ENCODE measurements at regions not wholly inside any gene's neighbourhood (a gene's known extent, or its start where the extent isn't known, plus 50 kb on each side); places are given as distances from the start of the nearest gene placed in this dataset.
A peak's percentile ranks its signal among the peaks of the same experiment; 100 is the strongest.

- FAIRE-seq: peak; percentile 88
- intact Hi-C loops (cut with micrococcal nuclease): no loop called here
- H3K4me2 ChIP-seq (ENCODE audit: insufficient read depth, low read length): peak overlapping the region; percentile 9; the same call in 1 of the 2 replicates
- H3K4me3 ChIP-seq: no peak overlapping the region
- no peaks in the 10 kb centered on the region for H4K20me1 ChIP-seq (replicated peaks; ENCODE audit: control insufficient read depth, insufficient read depth, low read length)
- BruUV-seq (replicated peaks): no TSS peak
- ChIA-PET POLR2A (interaction anchor here (1.3 kb wide), 1 partner anchor 10 kb away, joined by 3 read pairs; no protein-coding TSS in a partner anchor), CTCF (ENCODE audit: low intra/inter-chr PET ratio) (no interaction called here)
- peak; percentile 85 for ATAC-seq
- no peaks in the 10 kb centered on the region for H3K9me1 ChIP-seq (ENCODE audit: control insufficient read depth, insufficient read depth, low read length)
- DNase-seq (ENCODE audit: extremely low read depth in 1 of 4, low spot score in 3 of 4): peak; percentile 41 to 88 (median 64)
- no peaks in the 10 kb centered on the region for H3K36me3 ChIP-seq (ENCODE audit: control insufficient read depth, insufficient read depth, low read length)
- WGBS (ENCODE audit: insufficient coverage, low coverage, missing lambda C conversion rate): 0% methylated on average over 1 of the region's 1 CpG
- H3K4me1 ChIP-seq (replicated peaks in 1 of 2; ENCODE audit: control insufficient read depth in 2 of 2, insufficient read depth in 2 of 2, low read length in 2 of 2): peaks cover 0 to 16% of the 10 kb centered on the region in 2 experiments; a peak in 2 of 5 replicates
- peak overlapping the region in 1 of 2 experiments; percentile 41; a peak in 1 of 4 replicates for H3K9ac ChIP-seq (ENCODE audit: insufficient read depth in 1 of 2, low read depth in 2 of 2, low read length in 2 of 2)
- no peaks in the 10 kb centered on the region for H3K9me3 ChIP-seq (replicated peaks; ENCODE audit: control insufficient read depth, insufficient read depth, low read depth, low read length)
- H3K27ac ChIP-seq (ENCODE audit: extremely low read depth, low read depth, low read length): peak overlapping the region; percentile 78
- no peaks in the 10 kb centered on the region for H3K27me3 ChIP-seq (ENCODE audit: control insufficient read depth in 2 of 2, insufficient read depth in 2 of 2, low read length in 2 of 2)
- in situ Hi-C loops (cut with MboI): no loop called here
- peak overlapping the region; percentile 64; the same call in 1 of the 2 replicates for H2AFZ ChIP-seq (ENCODE audit: low read depth, low read length)
- no peaks in the 10 kb centered on the region for H3K79me2 ChIP-seq (ENCODE audit: control insufficient read depth, insufficient read depth, low read length)
- TF ChIP-seq DPF2 (IDR thresholded peaks at IDR 0.05) (peak; percentile 95), CXXC5 (CRISPR knock-in tag; IDR thresholded peaks at IDR 0.05) (peak; percentile 53), KHSRP (IDR thresholded peaks at IDR 0.05) (peak; percentile 78; the same call in 1 of the 2 replicates), GATAD2B (IDR thresholded peaks at IDR 0.05; ENCODE audit: borderline replicate concordance) (peak; percentile 62; the same call in 1 of the 2 replicates), MTA2 (IDR thresholded peaks at IDR 0.05; ENCODE audit: low read depth) (peak; percentile 95), C11orf30 (IDR thresholded peaks at IDR 0.05; ENCODE audit: low read depth) (peak; percentile 13; the same call in 1 of the 2 replicates), TFE3 (CRISPR knock-in tag; IDR thresholded peaks at IDR 0.05) (no peak), SMARCE1 (IDR thresholded peaks at IDR 0.05) (peak; percentile 95), CHAMP1 (IDR thresholded peaks at IDR 0.05) (peak; percentile 92), NCOR1 (IDR thresholded peaks at IDR 0.05) (peak; percentile 95), TCF3 (CRISPR knock-in tag; IDR thresholded peaks at IDR 0.05) (peak; percentile 89), CREB1 (IDR thresholded peaks at IDR 0.05) (peak; percentile 39; the same call in 1 of the 2 replicates), CREB1 (CRISPR knock-in tag; IDR thresholded peaks at IDR 0.05) (no peak)
Measured at GRCh38 chr12:60144395-60144794, 548.6 kb downstream of the SLC16A7 start.

All from K562 (cell line).